HepG2 (cell line): ENCODE measurements at regions not wholly inside any gene's neighbourhood (a gene's known extent, or its start where the extent isn't known, plus 50 kb on each side); places are given as distances from the start of the nearest gene placed in this dataset.

Experiments used
- HMG20B ChIP-seq: conservative IDR thresholded peaks from 2 replicates; pipeline ENCODE4 v1.6.1; 2016; ENCODE audit warnings: missing genetic modification reagents, missing compliant biosample characterization
- JUNB ChIP-seq: sonication (generic); formaldehyde crosslinking; IDR thresholded peaks from 2 replicates; pipeline ENCODE4 v1.8.0; 2022; ENCODE audit warnings: missing genetic modification reagents, mild to moderate bottlenecking, borderline replicate concordance
- MTA3 ChIP-seq: sonication (generic); formaldehyde crosslinking; IDR thresholded peaks from 2 replicates; pipeline ENCODE4 v1.4.0; 2020; ENCODE audit warnings: missing genetic modification reagents
- NFYB ChIP-seq: sonication (generic); formaldehyde crosslinking; IDR thresholded peaks from 2 replicates; pipeline ENCODE4 v1.4.0; 2020; ENCODE audit warnings: missing genetic modification reagents
- RBFOX2 ChIP-seq: fragments of 200-400 bp; formaldehyde crosslinking; IDR thresholded peaks from 2 replicates; pipeline ENCODE4 v1.6.1; 2017; ENCODE audit warnings: low read depth, mild to moderate bottlenecking, low read length
- SMC3 ChIP-seq: IDR thresholded peaks from 2 replicates; pipeline ENCODE4 v1.6.1; 2011; ENCODE audit warnings: low read length, improper control_type of control experiment
- TBL1XR1 ChIP-seq: fragments of 150-350 bp; IDR thresholded peaks from 2 replicates; pipeline ENCODE4 v1.6.1; 2014; ENCODE audit warnings: borderline replicate concordance, low read length; ENCODE audit not compliant: partially characterized antibody
- ZNF207 ChIP-seq: fragments of 450-650 bp; IDR thresholded peaks from 2 replicates; pipeline ENCODE4 v1.6.1; 2016; ENCODE audit warnings: antibody characterized with exemption, borderline replicate concordance
- ZNF775 ChIP-seq: sonication (generic); formaldehyde crosslinking; IDR thresholded peaks from 2 replicates; pipeline ENCODE4 v1.4.0; 2020; ENCODE audit warnings: missing genetic modification reagents, mild to moderate bottlenecking, moderate library complexity, borderline replicate concordance
- ZSCAN29 ChIP-seq: sonication (generic); formaldehyde crosslinking; conservative IDR thresholded peaks from 2 replicates; pipeline ENCODE4 v1.4.0; 2020; ENCODE audit warnings: mild to moderate bottlenecking, missing genetic modification reagents
- TF ChIP-seq, protein P1 (sequence below): sonication (generic); formaldehyde crosslinking; IDR thresholded peaks from 2 replicates; pipeline ENCODE4 v1.5.0; 2020; ENCODE audit warnings: mild to moderate bottlenecking, missing genetic modification reagents, moderate library complexity
- TF ChIP-seq, protein P2 (sequence below): sonication (generic); formaldehyde crosslinking; IDR thresholded peaks from one replicate; pipeline ENCODE4 v1.5.1; 2020; ENCODE audit warnings: mild to moderate bottlenecking, missing genetic modification reagents; ENCODE audit errors: not compliant biosample characterization
- TF ChIP-seq, protein P3 (sequence below): sonication (generic); formaldehyde crosslinking; IDR thresholded peaks from 2 replicates; pipeline ENCODE4 v1.4.0; 2020; ENCODE audit warnings: missing genetic modification reagents

DNA sequence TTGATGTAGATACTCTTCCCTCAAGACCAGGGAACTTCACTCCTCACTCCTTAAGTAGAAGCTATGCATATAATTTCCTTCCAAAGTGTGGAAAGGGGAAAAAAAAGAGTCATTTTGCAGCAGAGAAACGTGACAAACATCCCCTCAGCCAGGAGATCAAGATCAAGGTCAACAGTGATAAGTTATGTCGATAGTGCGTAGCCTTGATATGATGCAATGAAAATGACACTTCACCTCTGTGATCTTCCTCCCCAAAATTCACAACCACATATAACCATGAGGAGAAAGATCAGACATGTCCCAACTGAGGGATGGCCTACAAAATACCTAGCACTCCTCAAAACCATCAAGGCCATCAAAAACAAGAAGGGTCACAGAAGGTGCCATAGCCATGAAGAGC, 160.4 kb upstream of the MYLIP start:
- TF ChIP-seq NFYB (CRISPR knock-in tag) (no peak), ZSCAN29 (no peak), TBL1XR1 (no peak), ZNF775 (CRISPR knock-in tag) (no peak), ZNF207 (no peak), RBFOX2 (no peak), MTA3 (CRISPR knock-in tag) (no peak), JUNB (no peak), SMC3 (no peak), HMG20B (CRISPR knock-in tag) (no peak)
- TF ChIP-seq, protein P1, sequence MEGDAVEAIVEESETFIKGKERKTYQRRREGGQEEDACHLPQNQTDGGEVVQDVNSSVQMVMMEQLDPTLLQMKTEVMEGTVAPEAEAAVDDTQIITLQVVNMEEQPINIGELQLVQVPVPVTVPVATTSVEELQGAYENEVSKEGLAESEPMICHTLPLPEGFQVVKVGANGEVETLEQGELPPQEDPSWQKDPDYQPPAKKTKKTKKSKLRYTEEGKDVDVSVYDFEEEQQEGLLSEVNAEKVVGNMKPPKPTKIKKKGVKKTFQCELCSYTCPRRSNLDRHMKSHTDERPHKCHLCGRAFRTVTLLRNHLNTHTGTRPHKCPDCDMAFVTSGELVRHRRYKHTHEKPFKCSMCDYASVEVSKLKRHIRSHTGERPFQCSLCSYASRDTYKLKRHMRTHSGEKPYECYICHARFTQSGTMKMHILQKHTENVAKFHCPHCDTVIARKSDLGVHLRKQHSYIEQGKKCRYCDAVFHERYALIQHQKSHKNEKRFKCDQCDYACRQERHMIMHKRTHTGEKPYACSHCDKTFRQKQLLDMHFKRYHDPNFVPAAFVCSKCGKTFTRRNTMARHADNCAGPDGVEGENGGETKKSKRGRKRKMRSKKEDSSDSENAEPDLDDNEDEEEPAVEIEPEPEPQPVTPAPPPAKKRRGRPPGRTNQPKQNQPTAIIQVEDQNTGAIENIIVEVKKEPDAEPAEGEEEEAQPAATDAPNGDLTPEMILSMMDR (CRISPR knock-in tag), result no peak
- TF ChIP-seq, protein P2, sequence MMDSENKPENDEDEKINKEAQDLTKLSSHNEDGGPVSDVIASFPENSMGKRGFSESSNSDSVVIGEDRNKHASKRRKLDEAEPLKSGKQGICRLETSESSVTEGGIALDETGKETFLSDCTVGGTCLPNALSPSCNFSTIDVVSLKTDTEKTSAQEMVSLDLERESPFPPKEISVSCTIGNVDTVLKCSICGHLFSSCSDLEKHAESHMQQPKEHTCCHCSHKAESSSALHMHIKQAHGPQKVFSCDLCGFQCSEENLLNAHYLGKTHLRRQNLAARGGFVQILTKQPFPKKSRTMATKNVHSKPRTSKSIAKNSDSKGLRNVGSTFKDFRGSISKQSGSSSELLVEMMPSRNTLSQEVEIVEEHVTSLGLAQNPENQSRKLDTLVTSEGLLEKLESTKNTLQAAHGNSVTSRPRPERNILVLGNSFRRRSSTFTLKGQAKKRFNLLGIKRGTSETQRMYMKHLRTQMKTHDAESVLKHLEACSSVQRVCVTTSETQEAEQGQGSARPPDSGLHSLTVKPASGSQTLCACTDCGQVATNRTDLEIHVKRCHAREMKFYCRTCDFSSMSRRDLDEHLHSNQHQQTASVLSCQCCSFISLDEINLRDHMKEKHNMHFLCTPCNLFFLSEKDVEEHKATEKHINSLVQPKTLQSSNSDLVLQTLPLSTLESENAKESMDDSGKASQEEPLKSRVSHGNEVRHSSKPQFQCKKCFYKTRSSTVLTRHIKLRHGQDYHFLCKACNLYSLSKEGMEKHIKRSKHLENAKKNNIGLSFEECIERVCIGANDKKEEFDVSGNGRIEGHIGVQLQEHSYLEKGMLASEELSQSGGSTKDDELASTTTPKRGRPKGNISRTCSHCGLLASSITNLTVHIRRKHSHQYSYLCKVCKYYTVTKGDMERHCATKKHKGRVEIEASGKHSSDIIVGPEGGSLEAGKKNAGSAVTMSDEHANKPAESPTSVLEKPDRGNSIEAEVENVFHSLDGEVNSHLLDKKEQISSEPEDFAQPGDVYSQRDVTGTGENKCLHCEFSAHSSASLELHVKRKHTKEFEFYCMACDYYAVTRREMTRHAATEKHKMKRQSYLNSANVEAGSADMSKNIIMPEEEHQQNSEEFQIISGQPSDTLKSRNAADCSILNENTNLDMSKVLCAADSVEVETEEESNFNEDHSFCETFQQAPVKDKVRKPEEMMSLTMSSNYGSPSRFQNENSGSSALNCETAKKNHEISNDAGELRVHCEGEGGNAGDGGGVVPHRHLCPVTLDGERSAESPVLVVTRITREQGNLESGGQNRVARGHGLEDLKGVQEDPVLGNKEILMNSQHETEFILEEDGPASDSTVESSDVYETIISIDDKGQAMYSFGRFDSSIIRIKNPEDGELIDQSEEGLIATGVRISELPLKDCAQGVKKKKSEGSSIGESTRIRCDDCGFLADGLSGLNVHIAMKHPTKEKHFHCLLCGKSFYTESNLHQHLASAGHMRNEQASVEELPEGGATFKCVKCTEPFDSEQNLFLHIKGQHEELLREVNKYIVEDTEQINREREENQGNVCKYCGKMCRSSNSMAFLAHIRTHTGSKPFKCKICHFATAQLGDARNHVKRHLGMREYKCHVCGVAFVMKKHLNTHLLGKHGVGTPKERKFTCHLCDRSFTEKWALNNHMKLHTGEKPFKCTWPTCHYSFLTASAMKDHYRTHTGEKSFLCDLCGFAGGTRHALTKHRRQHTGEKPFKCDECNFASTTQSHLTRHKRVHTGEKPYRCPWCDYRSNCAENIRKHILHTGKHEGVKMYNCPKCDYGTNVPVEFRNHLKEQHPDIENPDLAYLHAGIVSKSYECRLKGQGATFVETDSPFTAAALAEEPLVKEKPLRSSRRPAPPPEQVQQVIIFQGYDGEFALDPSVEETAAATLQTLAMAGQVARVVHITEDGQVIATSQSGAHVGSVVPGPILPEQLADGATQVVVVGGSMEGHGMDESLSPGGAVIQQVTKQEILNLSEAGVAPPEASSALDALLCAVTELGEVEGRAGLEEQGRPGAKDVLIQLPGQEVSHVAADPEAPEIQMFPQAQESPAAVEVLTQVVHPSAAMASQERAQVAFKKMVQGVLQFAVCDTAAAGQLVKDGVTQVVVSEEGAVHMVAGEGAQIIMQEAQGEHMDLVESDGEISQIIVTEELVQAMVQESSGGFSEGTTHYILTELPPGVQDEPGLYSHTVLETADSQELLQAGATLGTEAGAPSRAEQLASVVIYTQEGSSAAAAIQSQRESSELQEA (CRISPR knock-in tag), result no peak
- TF ChIP-seq, protein P3, sequence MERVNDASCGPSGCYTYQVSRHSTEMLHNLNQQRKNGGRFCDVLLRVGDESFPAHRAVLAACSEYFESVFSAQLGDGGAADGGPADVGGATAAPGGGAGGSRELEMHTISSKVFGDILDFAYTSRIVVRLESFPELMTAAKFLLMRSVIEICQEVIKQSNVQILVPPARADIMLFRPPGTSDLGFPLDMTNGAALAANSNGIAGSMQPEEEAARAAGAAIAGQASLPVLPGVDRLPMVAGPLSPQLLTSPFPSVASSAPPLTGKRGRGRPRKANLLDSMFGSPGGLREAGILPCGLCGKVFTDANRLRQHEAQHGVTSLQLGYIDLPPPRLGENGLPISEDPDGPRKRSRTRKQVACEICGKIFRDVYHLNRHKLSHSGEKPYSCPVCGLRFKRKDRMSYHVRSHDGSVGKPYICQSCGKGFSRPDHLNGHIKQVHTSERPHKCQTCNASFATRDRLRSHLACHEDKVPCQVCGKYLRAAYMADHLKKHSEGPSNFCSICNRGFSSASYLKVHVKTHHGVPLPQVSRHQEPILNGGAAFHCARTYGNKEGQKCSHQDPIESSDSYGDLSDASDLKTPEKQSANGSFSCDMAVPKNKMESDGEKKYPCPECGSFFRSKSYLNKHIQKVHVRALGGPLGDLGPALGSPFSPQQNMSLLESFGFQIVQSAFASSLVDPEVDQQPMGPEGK (CRISPR knock-in tag), result no peak
